T-cell (primary cell): ENCODE measurements at regions not wholly inside any gene's neighbourhood (a gene's known extent, or its start where the extent isn't known, plus 50 kb on each side); places are given as distances from the start of the nearest gene placed in this dataset.
"Not testable (repeated sequence)": the region's sequence is repeated elsewhere in the genome, so short reads cannot be mapped to it uniquely, and the experiment has no call there.

Experiments used
- ATAC-seq, 4 experiments: fragments of 200-7000 bp in 3 of 4; fragments of 150-1000 bp in 1 of 4; cut with Tn5 transposase; replicated peaks in 1 of 4; 1 replicate in 3 of 4; 2 replicates in 1 of 4; pipeline ENCODE4 v1.10.0; 2021; ENCODE audit warnings: moderate library complexity in 3 of 4, mild to moderate bottlenecking in 2 of 4, moderate number of reproducible peaks in 1 of 4
- CTCF ChIA-PET, 2 donors: fragments of 300-600 bp; sonication (Branson Sonifier 250); formaldehyde crosslinking; loops; one replicate each; lab custom pipeline; 2022; ENCODE audit warnings: antibody characterized with exemption in 2 of 2; lab: Charles Lee
- POLR2A ChIA-PET, 2 donors: fragments of 300-600 bp; sonication (Branson Sonifier 250); formaldehyde crosslinking; loops; one replicate each; lab custom pipeline; 2022; ENCODE audit warnings: antibody characterized with exemption in 2 of 2; lab: Charles Lee
- DNase-seq, 35 experiments: peaks; one replicate each; pipeline versions ENCODE4 v3.0.0 to v3.0.0-alpha.2; 2013 to 2023
- H3K27ac ChIP-seq: one replicate; pipeline ENCODE4 v1.5.1; 2013; ENCODE audit warnings: low read length
- H3K27me3 ChIP-seq, 2 experiments: replicated peaks in 1 of 2; 1 replicate in 1 of 2; 2 replicates in 1 of 2; pipeline versions ENCODE4 v1.6.1 to v1.7.0; 2013; ENCODE audit warnings: low read length in 1 of 2, mixed read lengths in 1 of 2; ENCODE audit not compliant: control insufficient read depth in 2 of 2, insufficient read depth in 2 of 2; ENCODE audit errors: extremely low read depth in 1 of 2
- H3K36me3 ChIP-seq, 2 donors: 1 replicate in 1 of 2; 2 replicates in 1 of 2; pipeline versions ENCODE4 v1.6.1 to v1.7.0; 2013; ENCODE audit warnings: low read length in 1 of 2; ENCODE audit not compliant: control insufficient read depth in 2 of 2, insufficient read depth in 1 of 2; ENCODE audit errors: extremely low read depth in 1 of 2
- H3K4me1 ChIP-seq, 2 experiments: 1 replicate in 1 of 2; 2 replicates in 1 of 2; pipeline versions ENCODE4 v1.6.1 to v1.7.0; 2013; ENCODE audit warnings: low read length in 2 of 2, mixed read lengths in 1 of 2; ENCODE audit not compliant: insufficient read depth in 2 of 2, control insufficient read depth in 1 of 2; ENCODE audit errors: extremely low read depth in 1 of 2
- H3K4me3 ChIP-seq, 2 donors: 1 replicate in 1 of 2; 2 replicates in 1 of 2; pipeline versions ENCODE4 v1.5.1 to v1.7.0; 2013; ENCODE audit warnings: mild to moderate bottlenecking in 2 of 2, low read length in 1 of 2, moderate library complexity in 1 of 2; ENCODE audit not compliant: control insufficient read depth in 1 of 2; ENCODE audit errors: extremely low read depth in 1 of 2
- H3K9me3 ChIP-seq: 2 replicates; pipeline ENCODE4 v1.7.0; 2013
- H3K27ac Mint-ChIP-seq, 2 donors: one replicate each; pipeline ENCODE4 v1.8.0; 2020 to 2021; ENCODE audit warnings: mild to moderate bottlenecking in 2 of 2, mixed read lengths in 2 of 2
- H3K27me3 Mint-ChIP-seq, 2 donors: one replicate each; pipeline ENCODE4 v1.8.0; 2021 to 2022; ENCODE audit warnings: mixed read lengths in 2 of 2
- H3K36me3 Mint-ChIP-seq: one replicate; pipeline ENCODE4 v1.8.0; 2021; ENCODE audit warnings: mixed read lengths
- H3K4me1 Mint-ChIP-seq, 3 donors: one replicate each; pipeline ENCODE4 v1.8.0; 2020 to 2022; ENCODE audit warnings: mixed read lengths in 3 of 3, mild to moderate bottlenecking in 1 of 3
- H3K4me3 Mint-ChIP-seq, 3 donors: one replicate each; pipeline ENCODE4 v1.8.0; 2020 to 2022; ENCODE audit warnings: mild to moderate bottlenecking in 3 of 3, mixed read lengths in 3 of 3, moderate library complexity in 3 of 3
- H3K9me3 Mint-ChIP-seq, 3 donors: one replicate each; pipeline ENCODE4 v1.8.0; 2020 to 2022; ENCODE audit warnings: mixed read lengths in 3 of 3
- WGBS: methylation state at CpG from one replicate; pipeline ENCODE4 v1.1.5; 2013; ENCODE audit warnings: missing lambda C conversion rate; ENCODE audit not compliant: insufficient coverage; 5-methylcytosine and 5-hydroxymethylcytosine counted together

GRCh38 chr16:27636453-27637240 is 86.7 kb downstream of the KATNIP start:
- H3K4me3 ChIP-seq = no peak overlapping the region
- POLR2A ChIA-PET = no interaction called here
- CTCF ChIA-PET = no interaction called here
- H3K9me3 ChIP-seq = no peaks in the 10 kb centered on the region
- H3K9me3 Mint-ChIP-seq = no peaks in the 10 kb centered on the region
- 89% methylated on average over 7 of the region's 7 CpGs for WGBS
- no peaks in the 10 kb centered on the region for H3K27me3 ChIP-seq
- H3K27ac Mint-ChIP-seq = no peak overlapping the region
- H3K36me3 ChIP-seq = peaks cover 3 to 4% of the 10 kb centered on the region in 2 donors
- H3K27ac ChIP-seq = no peak overlapping the region
- H3K27me3 Mint-ChIP-seq = no peaks in the 10 kb centered on the region
- no peak for DNase-seq
- H3K36me3 Mint-ChIP-seq = peaks cover 36% of the 10 kb centered on the region
- H3K4me3 Mint-ChIP-seq = no peak overlapping the region
- ATAC-seq = no peak
- H3K4me1 Mint-ChIP-seq = no peaks in the 10 kb centered on the region
- no peaks in the 10 kb centered on the region for H3K4me1 ChIP-seq

DNA sequence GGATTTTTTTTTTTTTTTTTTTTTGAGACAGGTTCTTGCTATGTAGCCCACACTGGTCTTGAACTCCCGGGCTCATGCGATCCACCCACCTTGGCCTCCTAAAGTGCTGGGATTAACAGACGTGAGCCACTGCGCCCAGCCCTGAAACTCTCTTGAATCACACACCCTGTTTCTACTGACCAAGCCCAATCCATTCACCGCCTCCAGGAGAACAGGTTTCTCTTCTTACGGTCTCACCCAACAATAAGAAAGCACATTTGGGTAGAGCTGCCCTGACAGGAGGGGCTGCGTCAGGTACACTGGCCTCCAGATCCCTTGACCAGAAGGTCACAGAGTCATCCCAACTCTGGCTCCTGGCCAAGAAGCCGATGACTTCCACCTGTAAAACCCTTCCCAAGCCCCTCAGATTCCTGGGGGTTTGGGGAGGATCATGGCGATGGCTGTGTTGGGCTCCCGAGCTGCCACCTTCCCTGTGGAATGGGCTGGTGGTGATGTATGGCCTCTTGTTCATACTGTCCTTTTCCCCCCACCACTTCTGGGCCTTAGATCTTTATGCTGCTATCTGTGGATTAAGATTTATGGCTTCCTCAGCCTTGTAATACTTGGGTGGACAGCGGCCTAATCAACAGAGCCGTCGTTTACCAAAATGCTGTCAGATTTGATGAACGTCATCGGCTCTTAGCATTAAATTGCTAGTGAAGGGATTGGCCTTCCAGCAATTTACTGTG is 89.1 kb downstream of the KATNIP start:
- Mint-ChIP-seq H3K36me3 (peaks cover 34% of the 10 kb centered on the region), H3K27me3 (no peaks in the 10 kb centered on the region), H3K27ac (no peak overlapping the region), H3K9me3 (no peaks in the 10 kb centered on the region), H3K4me1 (no peaks in the 10 kb centered on the region), H3K4me3 (no peak overlapping the region)
- H3K27me3 ChIP-seq = no peaks in the 10 kb centered on the region
- POLR2A ChIA-PET = no interaction called here
- H3K4me1 ChIP-seq = no peaks in the 10 kb centered on the region
- ATAC-seq (no peak), DNase-seq (no peak)
- WGBS = 85% methylated on average over 10 of the region's 15 CpGs
- peaks cover 0 to 4% of the 10 kb centered on the region in 2 donors for H3K36me3 ChIP-seq
- CTCF ChIA-PET = interaction anchor here in 1 of 2 donors (0.7 to 1.1 kb wide), 2 partner anchors 89 to 432 kb away, joined by 4 read pairs; partner anchors contain the start of genes GTF3C1 and KATNIP
- H3K27ac ChIP-seq = no peak overlapping the region
- H3K9me3 ChIP-seq = no peaks in the 10 kb centered on the region
- no peak overlapping the region for H3K4me3 ChIP-seq

DNA sequence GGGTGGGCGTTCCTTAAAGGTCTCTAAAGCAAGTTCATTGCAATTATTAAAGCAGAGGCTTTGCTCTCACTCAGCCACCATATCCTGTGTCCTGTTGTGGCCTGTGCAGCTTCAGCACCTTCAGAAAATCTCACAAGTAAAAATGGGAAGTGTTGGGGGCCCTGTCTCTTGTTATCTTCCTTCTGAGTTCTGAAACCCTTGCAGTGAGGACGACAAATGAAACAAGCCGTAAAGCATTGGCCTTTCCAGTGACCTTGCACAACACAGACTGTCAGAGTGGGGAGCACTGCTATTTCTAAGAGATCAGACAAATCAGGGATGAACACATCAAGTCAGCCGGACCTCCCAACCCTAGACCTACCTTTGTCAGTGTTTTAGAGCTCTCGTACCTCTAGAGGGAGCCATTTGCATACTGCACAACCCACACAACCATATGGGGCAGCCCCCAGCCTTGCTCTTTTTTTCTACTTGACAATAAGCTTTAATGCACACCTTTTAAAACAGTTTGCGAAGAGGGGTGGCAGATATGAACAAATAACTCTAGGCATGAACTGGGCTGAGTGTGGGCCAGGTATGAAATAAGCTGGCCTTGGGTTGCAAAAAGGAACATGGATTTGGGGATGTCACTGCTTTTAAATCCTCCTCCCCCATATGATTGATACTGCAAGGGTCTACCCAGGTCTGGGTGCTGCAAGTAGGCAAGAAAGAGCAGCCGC is 89.8 kb downstream of the KATNIP start:
- DNase-seq (peak in 1 of 35 experiments; percentile 24), ATAC-seq (no peak)
- Mint-ChIP-seq H3K4me1 (no peaks in the 10 kb centered on the region), H3K36me3 (peaks cover 39% of the 10 kb centered on the region), H3K4me3 (no peak overlapping the region), H3K27ac (no peak overlapping the region), H3K9me3 (no peaks in the 10 kb centered on the region), H3K27me3 (no peaks in the 10 kb centered on the region)
- peaks cover 0 to 4% of the 10 kb centered on the region in 2 donors for H3K36me3 ChIP-seq
- H3K4me3 ChIP-seq = no peak overlapping the region
- H3K27me3 ChIP-seq = no peaks in the 10 kb centered on the region
- no peak overlapping the region for H3K27ac ChIP-seq
- WGBS = 54% methylated on average over 5 of the region's 7 CpGs
- no peaks in the 10 kb centered on the region for H3K9me3 ChIP-seq
- H3K4me1 ChIP-seq = no peaks in the 10 kb centered on the region
- ChIA-PET CTCF (interaction anchor here in 1 of 2 donors (0.7 to 1.1 kb wide), 2 partner anchors 90 to 431 kb away, joined by 4 read pairs; partner anchors contain the start of genes GTF3C1 and KATNIP), POLR2A (no interaction called here)

GRCh38 chr16:27640277-27640600 is 90.3 kb downstream of the KATNIP start:
- Mint-ChIP-seq H3K4me3 (no peak overlapping the region), H3K27ac (no peak overlapping the region), H3K27me3 (no peaks in the 10 kb centered on the region), H3K9me3 (no peaks in the 10 kb centered on the region), H3K36me3 (peaks cover 36% of the 10 kb centered on the region), H3K4me1 (no peaks in the 10 kb centered on the region)
- H3K27me3 ChIP-seq = no peaks in the 10 kb centered on the region
- no peak overlapping the region for H3K4me3 ChIP-seq
- peaks cover 0 to 4% of the 10 kb centered on the region in 2 donors for H3K36me3 ChIP-seq
- DNase-seq (no peak), ATAC-seq (no peak)
- 62% methylated on average over 5 of the region's 6 CpGs for WGBS
- H3K4me1 ChIP-seq = no peaks in the 10 kb centered on the region
- CTCF ChIA-PET = interaction anchor here in 1 of 2 donors (1.1 kb wide), 1 partner anchor 431 kb away, joined by 4 read pairs; no protein-coding TSS in a partner anchor
- H3K27ac ChIP-seq = no peak overlapping the region
- H3K9me3 ChIP-seq = no peaks in the 10 kb centered on the region
- POLR2A ChIA-PET = no interaction called here

DNA sequence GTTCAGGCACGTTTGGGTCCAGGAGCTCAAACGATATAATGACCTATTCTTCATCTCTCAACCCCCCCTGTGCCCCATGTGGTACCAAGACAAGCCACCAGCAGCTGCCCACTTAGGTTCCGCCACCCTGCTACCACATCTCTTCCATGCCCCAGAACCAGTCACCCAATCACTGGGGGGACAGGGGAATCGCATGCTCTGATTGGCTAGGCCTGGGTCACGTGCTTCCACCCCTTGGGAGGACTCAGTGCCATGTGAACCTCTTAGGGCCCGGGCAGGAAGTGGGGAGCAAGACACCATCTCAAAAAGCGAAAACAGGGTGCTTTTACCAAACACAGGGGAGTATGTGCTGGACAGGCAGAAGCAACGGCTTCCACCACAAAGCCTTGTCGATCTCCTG is 91.3 kb downstream of the KATNIP start:
- no peaks in the 10 kb centered on the region for H3K9me3 Mint-ChIP-seq
- ChIA-PET CTCF (no interaction called here), POLR2A (interaction anchor here in 1 of 2 donors (0.7 kb wide), 1 partner anchor 14 kb away, joined by 3 read pairs; no protein-coding TSS in a partner anchor)
- H3K4me1 ChIP-seq = no peaks in the 10 kb centered on the region
- H3K4me1 Mint-ChIP-seq = no peaks in the 10 kb centered on the region
- H3K27ac Mint-ChIP-seq = no peak overlapping the region
- peaks cover 0 to 4% of the 10 kb centered on the region in 2 donors for H3K36me3 ChIP-seq
- DNase-seq (no peak), ATAC-seq (no peak)
- H3K4me3 ChIP-seq = no peak overlapping the region
- H3K4me3 Mint-ChIP-seq = no peak overlapping the region
- no peaks in the 10 kb centered on the region for H3K9me3 ChIP-seq
- H3K27me3 Mint-ChIP-seq = no peaks in the 10 kb centered on the region
- WGBS = 97% methylated on average over 8 of the region's 9 CpGs
- H3K27me3 ChIP-seq = no peaks in the 10 kb centered on the region
- H3K27ac ChIP-seq = no peak overlapping the region
- peaks cover 36% of the 10 kb centered on the region for H3K36me3 Mint-ChIP-seq

- H3K4me1 Mint-ChIP-seq, H3K9me3 ChIP-seq, CTCF ChIA-PET, H3K4me3 ChIP-seq, H3K36me3 ChIP-seq, DNase-seq, ATAC-seq, H3K4me1 ChIP-seq, H3K4me3 Mint-ChIP-seq, POLR2A ChIA-PET, H3K27ac ChIP-seq, H3K27me3 ChIP-seq, H3K9me3 Mint-ChIP-seq, H3K27me3 Mint-ChIP-seq, H3K27ac Mint-ChIP-seq: not testable (repeated sequence)
- peaks cover 30% of the 10 kb centered on the region for H3K36me3 Mint-ChIP-seq
- WGBS = 97% methylated on average over 5 of the region's 10 CpGs
Observed at GRCh38 chr16:27641734-27642415, 91.9 kb downstream of the KATNIP start.
